GM12875 (cell line): ENCODE measurements at regions not wholly inside any gene's neighbourhood (a gene's known extent, or its start where the extent isn't known, plus 50 kb on each side); places are given as distances from the start of the nearest gene placed in this dataset.

ENCODE experiments used
- H3K4me3 ChIP-seq: one replicate; pipeline ENCODE4 v1.5.1; 2011; ENCODE audit warnings: low read depth, low read length, control low read depth
- CTCF ChIP-seq: IDR thresholded peaks from 2 replicates; pipeline ENCODE4 v1.5.1; 2011; ENCODE audit warnings: low read depth, mild to moderate bottlenecking, control low read depth, inconsistent platforms, low read length, moderate library complexity, borderline replicate concordance; ENCODE audit not compliant: insufficient read depth

GRCh38 chr3:28841441-28841840, 439.4 kb upstream of the RBMS3 start:
- H3K4me3 ChIP-seq = no peak overlapping the region
- TF ChIP-seq CTCF = no peak

GRCh38 chr3:28844298-28845005, 436.4 kb upstream of the RBMS3 start:
- H3K4me3 ChIP-seq = no peak overlapping the region
- no peak for TF ChIP-seq CTCF

GRCh38 chr3:28845006-28845324, 435.9 kb upstream of the RBMS3 start:
- no peak overlapping the region for H3K4me3 ChIP-seq
- TF ChIP-seq CTCF = no peak

GRCh38 chr3:28846971-28847478, 433.8 kb upstream of the RBMS3 start:
- TF ChIP-seq CTCF = no peak
- no peak overlapping the region for H3K4me3 ChIP-seq

- no peak overlapping the region for H3K4me3 ChIP-seq
- TF ChIP-seq CTCF = no peak
Observed at GRCh38 chr3:28847736-28848135, 433.1 kb upstream of the RBMS3 start.

GRCh38 chr3:28850186-28850585, 430.7 kb upstream of the RBMS3 start:
- no peak overlapping the region for H3K4me3 ChIP-seq
- no peak for TF ChIP-seq CTCF

- H3K4me3 ChIP-seq = no peak overlapping the region
- no peak for TF ChIP-seq CTCF
Observed at GRCh38 chr3:28853830-28854229, 427.0 kb upstream of the RBMS3 start.
